ENCODE measurements at regions not wholly inside any gene's neighbourhood (a gene's known extent, or its start where the extent isn't known, plus 50 kb on each side); places are given as distances from the start of the nearest gene placed in this dataset.
"Not testable (repeated sequence)": the region's sequence is repeated elsewhere in the genome, so short reads cannot be mapped to it uniquely, and the experiment has no call there.

GRCh38 chr2:60189006-60189405, 364.4 kb downstream of the BCL11A start:
- not testable (repeated sequence) for TF ChIP-seq BHLHE40 (IDR thresholded peaks at IDR 0.05; ENCODE audit: borderline replicate concordance); PKNOX1 (IDR thresholded peaks at IDR 0.05); SP1 (IDR thresholded peaks at IDR 0.05); SUZ12 (IDR thresholded peaks at IDR 0.05); LEF1 (IDR thresholded peaks at IDR 0.05; ENCODE audit: borderline replicate concordance)

Data from HEK293T (cell line).